Left ventricle myocardium superior (tissue), 1 donor: ENCODE measurements at regions not wholly inside any gene's neighbourhood (a gene's known extent, or its start where the extent isn't known, plus 50 kb on each side); places are given as distances from the start of the nearest gene placed in this dataset.
"Not testable (repeated sequence)": the region's sequence is repeated elsewhere in the genome, so short reads cannot be mapped to it uniquely, and the experiment has no call there.

Experiments
- ATAC-seq: fragments of 200-7000 bp; cut with Tn5 transposase; one replicate; pipeline ENCODE4 v1.9.1; 2020; ENCODE audit warnings: mild to moderate bottlenecking, moderate library complexity
- DNase-seq: peaks from one replicate; pipeline ENCODE4 v3.0.0-alpha.2; 2020
- intact Hi-C: fragments of 100-400 bp; cut with micrococcal nuclease; formaldehyde crosslinking; loops from one replicate; pipeline ENCODE4 v1.11.0; 2022
- donor health status: DM: no; HTN: yes; CAD: no; lungs with severe emphysema.

DNA sequence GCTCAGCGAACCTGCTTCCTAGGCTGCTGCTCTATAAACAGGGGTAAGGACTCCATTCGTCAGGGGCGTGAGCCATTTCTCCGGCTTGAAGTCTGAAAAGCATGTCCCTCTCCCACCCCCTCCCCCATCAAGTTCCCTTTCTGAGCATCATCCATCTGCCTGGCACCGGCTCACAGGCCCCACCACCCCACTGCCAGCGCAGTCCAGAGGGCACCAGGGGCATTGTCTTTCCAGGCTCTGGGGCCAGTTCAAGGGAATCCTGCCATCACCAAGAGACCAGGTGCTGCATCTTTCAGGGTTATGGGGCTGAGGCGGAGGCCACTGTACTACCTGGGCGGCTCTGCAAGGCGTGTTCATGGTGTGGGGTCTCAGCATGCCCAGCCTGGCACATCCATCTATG lies 64.7 kb upstream of the EDAR start:
- ATAC-seq = no peak
- DNase-seq = no peak
- intact Hi-C loops = no loop called here

DNA sequence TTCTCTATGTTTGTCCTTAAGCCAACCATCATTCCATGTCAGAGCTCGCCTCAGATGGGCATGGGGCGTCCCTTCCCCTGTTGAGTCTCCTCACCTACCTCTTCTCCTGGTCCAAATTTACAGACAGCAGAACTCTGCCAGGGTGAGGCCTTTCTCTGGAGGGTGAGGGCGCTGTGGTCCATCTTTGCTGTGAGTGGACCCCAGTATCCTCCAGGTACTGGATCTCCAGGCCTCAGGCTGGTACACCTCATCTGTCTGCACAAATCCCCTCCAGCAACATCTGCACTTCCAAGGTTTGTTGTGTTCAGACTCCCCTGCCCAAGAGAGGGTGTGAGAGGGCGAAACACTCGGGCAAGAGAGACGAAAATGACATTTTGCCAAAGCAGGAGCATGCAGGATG lies 63.9 kb upstream of the EDAR start:
- intact Hi-C loops = no loop called here
- DNase-seq = no peak
- ATAC-seq = no peak

DNA sequence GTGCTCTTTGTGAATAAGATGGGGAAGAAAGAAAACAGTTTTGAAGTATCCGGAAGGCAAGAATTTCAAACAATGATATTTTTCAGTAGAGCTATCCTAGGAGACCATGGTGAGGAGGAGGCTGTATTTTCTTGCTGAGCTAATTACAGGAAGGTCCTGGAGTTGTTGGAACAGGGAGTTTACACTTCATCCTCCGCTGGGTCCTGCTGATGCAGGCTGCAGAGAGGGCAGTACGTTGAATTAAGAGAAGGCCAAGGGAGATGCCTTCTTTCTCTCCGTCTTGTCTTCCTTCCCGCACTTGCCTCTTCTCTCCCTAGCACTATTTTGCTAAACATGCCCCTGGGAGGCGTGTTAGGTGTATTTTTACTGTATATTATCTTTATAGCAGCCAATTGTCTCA lies 60.0 kb upstream of the EDAR start:
- ATAC-seq = no peak
- intact Hi-C loops = no loop called here
- DNase-seq = no peak

DNA sequence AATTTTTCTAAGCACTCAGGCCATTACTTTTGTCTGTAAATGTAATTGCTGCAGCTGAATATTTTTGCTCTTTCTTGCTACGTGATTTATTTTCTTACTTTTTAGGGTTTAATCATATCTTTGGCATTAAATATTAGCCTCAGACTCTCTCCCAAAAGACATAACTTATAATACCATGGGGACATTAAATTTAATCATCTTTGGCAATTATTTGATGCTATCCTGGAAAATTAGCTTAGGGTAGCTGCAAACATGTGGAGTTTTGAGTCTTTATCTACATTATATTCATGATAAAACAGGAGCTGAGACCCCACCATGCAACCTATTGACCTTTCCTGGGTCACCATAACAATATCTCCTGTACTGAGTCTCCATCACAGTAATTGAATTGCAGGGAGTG lies 59.1 kb upstream of the EDAR start:
- DNase-seq (no peak), ATAC-seq (no peak)
- intact Hi-C loops = no loop called here

DNA sequence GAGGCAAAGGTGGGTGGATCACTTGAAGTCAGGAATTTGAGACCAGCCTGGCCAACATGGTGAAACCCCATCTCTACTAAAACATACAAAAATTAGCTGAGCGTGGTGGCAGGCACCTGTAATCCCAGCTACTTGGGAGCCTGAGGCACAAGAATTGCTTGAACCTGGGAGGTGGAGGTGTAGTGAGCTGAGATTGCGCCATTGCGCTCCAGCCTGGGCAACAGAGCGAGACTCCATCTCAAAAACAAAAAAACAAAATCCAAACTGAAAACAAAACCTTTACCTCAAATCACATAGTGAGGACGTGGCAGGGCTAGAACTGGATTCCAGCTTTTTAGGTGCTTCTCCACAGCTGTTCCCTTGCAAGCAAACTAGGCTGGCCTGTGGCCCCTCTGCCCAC lies 58.5 kb upstream of the EDAR start:
- intact Hi-C loops, ATAC-seq, DNase-seq: not testable (repeated sequence)

DNA sequence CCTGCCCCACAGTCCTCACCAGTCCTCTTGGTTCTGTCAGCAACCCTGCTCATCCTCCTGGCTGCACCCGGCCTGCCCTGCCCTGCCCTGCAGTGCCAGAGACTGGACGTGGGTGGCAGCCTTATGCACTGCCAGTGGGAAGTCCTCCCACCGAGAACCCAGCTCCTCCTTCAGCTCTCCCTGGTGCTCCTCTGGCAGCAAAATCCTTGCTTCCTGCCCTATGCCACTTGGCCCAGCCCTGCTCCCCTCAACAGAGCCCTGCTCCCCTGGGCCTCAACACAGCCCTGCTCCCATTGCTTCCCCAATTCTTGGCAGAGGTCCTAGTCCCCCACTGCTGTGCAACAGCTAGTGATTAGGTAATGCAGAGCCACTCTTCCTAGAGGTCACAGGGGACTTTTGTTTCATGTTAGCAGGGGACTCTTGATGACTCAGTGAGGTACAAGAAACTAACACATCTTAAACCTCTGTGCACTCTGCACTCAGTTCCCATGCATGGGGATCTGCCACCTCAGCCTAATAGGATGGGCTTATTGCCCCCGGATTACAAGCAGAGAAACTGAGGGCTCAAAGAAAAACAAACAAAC lies 58.0 kb upstream of the EDAR start:
- ATAC-seq (no peak), DNase-seq (no peak)
- intact Hi-C loops = no loop called here

DNA sequence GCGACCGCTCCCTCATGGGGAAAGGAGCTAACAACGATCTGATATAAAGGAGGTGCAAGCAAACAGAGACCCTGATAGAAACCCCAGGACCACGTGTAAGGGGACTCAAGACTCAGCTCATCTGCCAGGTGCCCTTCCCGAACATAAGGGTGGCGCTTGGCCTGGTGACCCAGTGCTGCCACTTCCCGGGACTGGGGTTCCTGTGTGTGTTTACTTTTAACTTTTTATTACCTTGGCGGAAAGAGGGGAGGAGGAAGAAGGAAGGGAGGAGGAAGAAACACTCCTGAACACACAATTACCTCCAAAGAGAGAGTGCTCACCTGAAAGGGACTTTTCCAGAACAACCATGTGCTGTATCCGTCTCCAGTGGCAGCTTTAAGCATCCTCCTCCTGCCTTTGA lies 56.5 kb upstream of the EDAR start:
- ATAC-seq (no peak), DNase-seq (no peak)
- intact Hi-C loops = no loop called here

DNA sequence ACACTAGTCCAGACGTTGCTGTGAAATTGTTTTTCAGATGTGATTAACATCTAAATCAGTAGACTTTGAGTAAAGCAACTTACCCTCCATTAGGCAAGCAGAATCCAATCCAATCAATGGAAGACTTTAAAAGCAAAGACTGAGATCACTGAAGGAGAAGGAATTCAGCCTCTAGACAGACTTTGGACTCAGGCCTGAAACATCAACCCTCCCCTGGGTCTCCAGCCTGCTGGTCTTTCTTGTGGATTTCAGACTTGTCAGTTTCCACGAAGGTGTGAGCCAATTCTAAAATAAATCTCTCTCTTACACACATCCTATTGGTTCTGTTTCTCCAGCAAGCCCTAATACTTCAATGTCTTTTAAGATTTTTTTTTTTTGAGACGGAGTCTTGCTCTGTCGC lies 50.0 kb upstream of the EDAR start:
- DNase-seq (no peak), ATAC-seq (no peak)
- intact Hi-C loops = no loop called here
